ENCODE measurements at regions not wholly inside any gene's neighbourhood (a gene's known extent, or its start where the extent isn't known, plus 50 kb on each side); places are given as distances from the start of the nearest gene placed in this dataset.
"Not testable (repeated sequence)": the region's sequence is repeated elsewhere in the genome, so short reads cannot be mapped to it uniquely, and the experiment has no call there.

DNA sequence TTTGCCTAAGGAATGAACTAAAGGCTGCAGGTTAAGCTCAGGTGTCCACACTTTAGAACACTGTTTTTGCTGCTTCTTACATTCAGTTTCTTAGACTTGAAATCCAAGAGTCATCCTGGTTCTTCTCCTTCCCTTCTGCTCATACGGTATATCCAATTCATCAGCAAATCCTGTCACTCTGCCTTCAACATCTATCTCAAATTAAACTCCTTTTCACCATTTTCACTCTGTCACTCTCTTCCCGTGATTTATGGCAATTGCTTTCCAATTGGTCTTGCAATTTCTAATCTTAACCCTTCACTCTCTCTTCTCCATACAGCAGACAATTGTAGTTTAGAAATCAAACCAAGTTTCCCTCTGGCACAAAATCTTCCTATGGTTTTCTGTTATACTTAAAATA lies 182.9 kb downstream of the MRPS30 start:
- no peak for TF ChIP-seq CTCF (conservative IDR thresholded peaks at IDR 0.05; ENCODE audit: low read depth, low read length)

GRCh38 chr5:44993286-44993685 lies 184.5 kb downstream of the MRPS30 start:
- no peak overlapping the region for H3K4me3 ChIP-seq (ENCODE audit: low read depth, low read length)
- TF ChIP-seq CTCF (conservative IDR thresholded peaks at IDR 0.05; ENCODE audit: low read depth, low read length), result no peak
- no peak for DNase-seq (ENCODE audit: low read depth)

More for the DNA sequence above, 182.9 kb downstream of the MRPS30 start:
- no peak overlapping the region for H3K4me3 ChIP-seq (ENCODE audit: low read depth, low read length)
- DNase-seq (ENCODE audit: low read depth), result no peak

- TF ChIP-seq CTCF (conservative IDR thresholded peaks at IDR 0.05; ENCODE audit: low read depth, low read length), result no peak
- no peak overlapping the region for H3K4me3 ChIP-seq (ENCODE audit: low read depth, low read length)
- no peak for DNase-seq (ENCODE audit: low read depth)
Observed at GRCh38 chr5:44997506-44997905, 188.8 kb downstream of the MRPS30 start.

GRCh38 chr5:45007102-45007501 lies 198.4 kb downstream of the MRPS30 start:
- H3K4me3 ChIP-seq (ENCODE audit: low read depth, low read length); DNase-seq (ENCODE audit: low read depth): not testable (repeated sequence)

GRCh38 chr5:45017568-45017967 lies 208.8 kb downstream of the MRPS30 start:
- TF ChIP-seq CTCF (conservative IDR thresholded peaks at IDR 0.05; ENCODE audit: low read depth, low read length), result no peak
- H3K4me3 ChIP-seq (ENCODE audit: low read depth, low read length), result no peak overlapping the region
- DNase-seq (ENCODE audit: low read depth), result no peak

- TF ChIP-seq CTCF (conservative IDR thresholded peaks at IDR 0.05; ENCODE audit: low read depth, low read length), result no peak
- no peak overlapping the region for H3K4me3 ChIP-seq (ENCODE audit: low read depth, low read length)
- no peak for DNase-seq (ENCODE audit: low read depth)
Observed at GRCh38 chr5:45029553-45029952, 220.8 kb downstream of the MRPS30 start.

GRCh38 chr5:45035991-45036390 lies 227.2 kb downstream of the MRPS30 start:
- H3K4me3 ChIP-seq (ENCODE audit: low read depth, low read length), result no peak overlapping the region
- TF ChIP-seq CTCF (conservative IDR thresholded peaks at IDR 0.05; ENCODE audit: low read depth, low read length), result no peak
- DNase-seq (ENCODE audit: low read depth), result no peak

DNA sequence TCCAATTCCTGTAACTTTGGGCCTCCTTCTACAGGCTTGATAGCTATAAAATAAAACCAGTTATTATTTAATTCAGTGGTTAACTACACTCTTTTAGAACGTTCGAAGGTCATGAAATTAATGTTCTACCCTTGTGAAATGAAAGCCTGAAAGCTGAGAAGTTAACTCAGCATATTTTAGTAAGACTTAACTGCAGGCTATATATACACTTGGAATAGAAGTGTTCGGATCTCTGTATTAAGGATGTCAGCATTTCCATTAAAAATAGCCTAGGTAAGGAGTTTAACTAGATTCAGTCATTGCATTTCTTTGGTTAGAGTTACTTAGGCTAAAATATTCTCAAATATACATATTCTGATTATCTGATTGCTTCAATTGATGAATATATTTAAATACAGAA lies 229.2 kb downstream of the MRPS30 start:
- no peak overlapping the region for H3K4me3 ChIP-seq (ENCODE audit: low read depth, low read length)
- no peak for DNase-seq (ENCODE audit: low read depth)
- no peak for TF ChIP-seq CTCF (conservative IDR thresholded peaks at IDR 0.05; ENCODE audit: low read depth, low read length)

All from epithelial cell of proximal tubule (primary cell).